GM23338 (cell line): ENCODE measurements at regions not wholly inside any gene's neighbourhood (a gene's known extent, or its start where the extent isn't known, plus 50 kb on each side); places are given as distances from the start of the nearest gene placed in this dataset.

Experiments
- ATAC-seq: fragments of 200-7000 bp; cut with Tn5 transposase; 3 replicates; pipeline ENCODE4 v1.9.1; 2020
- DNase-seq: peaks from one replicate; pipeline ENCODE4 v3.0.0-alpha.2; 2015; ENCODE audit warnings: low spot score
- H2AFZ ChIP-seq: fragments of 200-600 bp; sonication (generic); 2 replicates; pipeline ENCODE4 v1.8.0; 2016; ENCODE audit warnings: antibody characterized with exemption, mild to moderate bottlenecking, moderate library complexity
- H3F3A ChIP-seq: fragments of 200-600 bp; sonication (generic); replicated peaks from 2 replicates; pipeline ENCODE4 v1.8.0; 2017; ENCODE audit warnings: antibody characterized with exemption, mixed run types, low read depth
- H3K27ac ChIP-seq: fragments of 200-600 bp; sonication (generic); 2 replicates; pipeline ENCODE4 v1.6.1; 2016; ENCODE audit warnings: low read depth
- H3K27me3 ChIP-seq: fragments of 200-600 bp; sonication (generic); 2 replicates; pipeline ENCODE4 v1.8.0; 2016; ENCODE audit warnings: mild to moderate bottlenecking, mixed run types, moderate library complexity; ENCODE audit not compliant: insufficient read depth
- H3K36me3 ChIP-seq: fragments of 200-600 bp; sonication (generic); 2 replicates; pipeline ENCODE4 v1.8.0; 2016; ENCODE audit warnings: mild to moderate bottlenecking; ENCODE audit not compliant: insufficient read depth
- H3K4me1 ChIP-seq: fragments of 200-600 bp; sonication (generic); 2 replicates; pipeline ENCODE4 v1.8.0; 2016; ENCODE audit warnings: mild to moderate bottlenecking, moderate library complexity; ENCODE audit not compliant: insufficient read depth
- H3K4me2 ChIP-seq: fragments of 200-600 bp; sonication (generic); 2 replicates; pipeline ENCODE4 v1.7.1; 2017; ENCODE audit warnings: mixed run types
- H3K4me3 ChIP-seq: fragments of 200-600 bp; sonication (generic); 2 replicates; pipeline ENCODE4 v1.6.1; 2016; ENCODE audit warnings: mixed run types
- H3K79me2 ChIP-seq: fragments of 200-600 bp; sonication (generic); replicated peaks from 2 replicates; pipeline ENCODE4 v1.8.0; 2017; ENCODE audit warnings: mild to moderate bottlenecking; ENCODE audit not compliant: insufficient read depth
- H3K9me2 ChIP-seq: fragments of 200-600 bp; sonication (generic); 2 replicates; pipeline ENCODE4 v1.8.0; 2017; ENCODE audit not compliant: insufficient read depth
- H4K20me1 ChIP-seq: fragments of 200-600 bp; sonication (generic); replicated peaks from 2 replicates; pipeline ENCODE4 v1.8.0; 2017; ENCODE audit warnings: mild to moderate bottlenecking; ENCODE audit not compliant: insufficient read depth
- H3K27ac Mint-ChIP-seq: 2 replicates; pipeline ENCODE4 v1.8.0; 2020; ENCODE audit warnings: inconsistent platforms, mild to moderate bottlenecking, moderate library complexity, mixed read lengths
- H3K27me3 Mint-ChIP-seq: 3 replicates; pipeline ENCODE4 v1.8.0; 2022; ENCODE audit warnings: low read depth, mild to moderate bottlenecking, moderate library complexity, mixed read lengths, inconsistent platforms; ENCODE audit not compliant: insufficient read depth, poor library complexity
- H3K36me3 Mint-ChIP-seq: 3 replicates; pipeline ENCODE4 v1.8.0; 2021; ENCODE audit warnings: low read depth, mild to moderate bottlenecking, inconsistent platforms, moderate library complexity, mixed read lengths
- H3K4me1 Mint-ChIP-seq: 3 replicates; pipeline ENCODE4 v1.8.0; 2020; ENCODE audit warnings: mild to moderate bottlenecking, inconsistent platforms, mixed read lengths
- H3K4me3 Mint-ChIP-seq: 3 replicates; pipeline ENCODE4 v1.8.0; 2021; ENCODE audit warnings: moderate library complexity, mild to moderate bottlenecking, inconsistent platforms, mixed read lengths
- H3K9me3 Mint-ChIP-seq: 3 replicates; pipeline ENCODE4 v1.8.0; 2020; ENCODE audit warnings: moderate library complexity, mild to moderate bottlenecking, inconsistent platforms, mixed read lengths
- EZH2 ChIP-seq: fragments of 200-600 bp; sonication (generic); IDR thresholded peaks from one replicate; pipeline ENCODE4 v1.8.0; 2017; ENCODE audit warnings: antibody characterized with exemption, mild to moderate bottlenecking, low read depth; ENCODE audit not compliant: unreplicated experiment
- EZH2phosphoT487 ChIP-seq: fragments of 200-600 bp; sonication (generic); IDR thresholded peaks from one replicate; pipeline ENCODE4 v1.8.1; 2018; ENCODE audit warnings: antibody characterized with exemption; ENCODE audit not compliant: unreplicated experiment
- JUNB ChIP-seq: IDR thresholded peaks from one replicate; pipeline ENCODE4 v1.6.1; 2016; ENCODE audit warnings: antibody characterized with exemption; ENCODE audit not compliant: unreplicated experiment
- NANOG ChIP-seq: IDR thresholded peaks from 2 replicates; pipeline ENCODE4 v1.6.1; 2016; ENCODE audit warnings: antibody characterized with exemption, borderline replicate concordance
- POLR2AphosphoS5 ChIP-seq: IDR thresholded peaks from 2 replicates; pipeline ENCODE4 v1.6.1; 2016; ENCODE audit warnings: antibody characterized with exemption, low read depth
- STAT1 ChIP-seq: IDR thresholded peaks from one replicate; pipeline ENCODE4 v1.6.1; 2016; ENCODE audit warnings: antibody characterized with exemption; ENCODE audit not compliant: unreplicated experiment
- ZNF114 ChIP-seq: fragments of 250-450 bp; sonication (Bioruptor Pico); IDR thresholded peaks from 2 replicates; pipeline ENCODE4 v1.5.0; 2020; ENCODE audit warnings: mild to moderate bottlenecking, moderate library complexity
- TF ChIP-seq, protein P1 (sequence below): fragments of 250-450 bp; sonication (Bioruptor Pico); IDR thresholded peaks from 2 replicates; pipeline ENCODE4 v1.5.0; 2020; ENCODE audit warnings: mild to moderate bottlenecking, moderate library complexity
- TF ChIP-seq, protein P2 (sequence below): IDR thresholded peaks from 2 replicates; pipeline ENCODE4 v1.6.1; 2016; ENCODE audit warnings: antibody characterized with exemption

DNA sequence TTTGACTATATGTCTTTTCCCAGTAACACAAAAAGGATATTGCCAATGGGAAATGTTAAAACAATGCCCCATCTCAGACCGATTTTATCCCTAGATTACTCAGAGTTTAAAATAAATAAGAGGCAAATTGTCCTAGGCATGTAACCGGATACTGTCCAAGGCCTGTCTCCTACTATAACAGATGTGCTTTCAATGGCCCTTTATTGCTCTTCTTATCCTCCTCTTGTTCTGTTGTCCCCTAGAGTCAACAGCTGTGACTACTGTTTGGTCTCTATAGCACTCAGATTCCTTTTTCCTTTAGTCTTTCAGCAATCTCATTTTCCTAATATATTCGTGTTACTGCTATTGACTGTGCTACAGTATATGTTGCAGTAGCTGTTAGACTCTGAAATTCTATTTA is 66.8 kb upstream of the PLS3 start:
- no peak overlapping the region for H3K4me3 ChIP-seq
- no peaks in the 10 kb centered on the region for H4K20me1 ChIP-seq
- Mint-ChIP-seq H3K27me3 (no peaks in the 10 kb centered on the region), H3K27ac (no peak overlapping the region), H3K9me3 (no peaks in the 10 kb centered on the region), H3K4me3 (no peak overlapping the region), H3K36me3 (no peaks in the 10 kb centered on the region), H3K4me1 (peaks cover 3% of the 10 kb centered on the region)
- no peak for DNase-seq
- H3K4me1 ChIP-seq: no peaks in the 10 kb centered on the region
- H3K27me3 ChIP-seq: no peaks in the 10 kb centered on the region
- H3K79me2 ChIP-seq: no peaks in the 10 kb centered on the region
- H3F3A ChIP-seq: no peaks in the 10 kb centered on the region
- H3K36me3 ChIP-seq: no peaks in the 10 kb centered on the region
- no peak overlapping the region for H3K27ac ChIP-seq
- TF ChIP-seq EZH2phosphoT487: no peak
- H2AFZ ChIP-seq: no peak overlapping the region
- ATAC-seq: no peak
- H3K4me2 ChIP-seq: no peak overlapping the region
- H3K9me2 ChIP-seq: no peaks in the 10 kb centered on the region

DNA sequence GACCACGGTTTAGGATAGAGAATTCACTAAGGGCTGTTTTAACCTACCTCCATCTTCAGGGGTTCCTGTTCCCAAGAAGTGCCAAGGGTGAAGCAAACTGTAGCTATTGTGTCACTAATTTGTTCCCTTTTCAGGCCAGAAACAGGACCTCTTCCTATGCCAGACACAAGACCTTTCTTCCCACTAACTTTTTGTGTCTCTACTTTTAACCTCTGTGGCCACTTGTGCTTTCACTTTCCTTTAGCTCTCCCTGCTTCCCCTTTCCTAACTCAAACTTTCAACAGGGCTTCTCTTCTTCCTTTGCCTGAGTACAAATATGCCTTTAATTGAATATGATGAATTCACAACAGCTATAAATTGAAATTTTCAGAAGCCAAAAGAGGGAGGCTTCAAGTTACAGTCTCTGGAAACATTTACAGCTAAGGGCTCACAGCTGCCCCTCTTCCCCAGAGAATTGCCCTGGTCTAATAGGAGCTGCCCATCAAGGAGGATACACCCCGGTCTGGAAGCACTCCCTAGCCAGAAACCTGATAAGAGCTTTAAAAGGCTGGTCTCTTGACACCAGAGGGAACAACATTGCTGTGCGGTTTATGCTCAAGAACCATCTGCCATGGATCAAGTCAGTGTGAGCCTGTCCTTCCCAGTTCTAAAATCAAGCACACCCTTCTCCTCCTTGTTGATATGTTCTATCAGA is 61.7 kb upstream of the PLS3 start:
- no peak for TF ChIP-seq JUNB
- Histone ChIP-seq H3K79me2 (no peaks in the 10 kb centered on the region), H3F3A (no peaks in the 10 kb centered on the region), H3K4me3 (no peak overlapping the region), H3K4me2 (no peak overlapping the region), H3K9me2 (no peaks in the 10 kb centered on the region), H3K27ac (no peak overlapping the region), H4K20me1 (no peaks in the 10 kb centered on the region), H3K4me1 (no peaks in the 10 kb centered on the region), H2AFZ (no peak overlapping the region), H3K36me3 (no peaks in the 10 kb centered on the region), H3K27me3 (no peaks in the 10 kb centered on the region)
- ATAC-seq (no peak), DNase-seq (no peak)
- Mint-ChIP-seq H3K27ac (no peak overlapping the region), H3K9me3 (no peaks in the 10 kb centered on the region), H3K36me3 (no peaks in the 10 kb centered on the region), H3K27me3 (no peaks in the 10 kb centered on the region), H3K4me1 (peaks cover 2% of the 10 kb centered on the region; the same call in 2 of the 3 replicates), H3K4me3 (no peak overlapping the region)

DNA sequence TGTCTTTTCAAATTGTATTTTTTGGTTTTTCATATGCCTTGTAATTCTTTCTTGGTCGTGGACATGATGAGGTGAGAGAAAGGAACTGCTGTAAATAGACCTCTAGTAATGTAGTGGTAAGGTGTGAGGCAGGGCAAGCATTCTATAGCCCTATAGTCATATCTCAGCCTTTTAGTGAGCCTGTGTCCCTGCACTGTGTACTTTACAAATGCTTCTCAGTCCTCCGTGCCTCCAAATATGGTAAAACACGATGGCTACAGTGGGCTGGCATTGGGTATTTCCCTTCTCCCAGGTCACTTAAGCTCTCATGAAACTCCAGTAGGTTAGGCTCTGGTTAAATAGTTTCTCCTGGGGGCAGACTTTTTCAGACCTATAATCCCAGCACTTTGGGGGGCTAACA is 57.9 kb upstream of the PLS3 start:
- ATAC-seq (no peak), DNase-seq (no peak)
- Histone ChIP-seq H3K79me2 (no peaks in the 10 kb centered on the region), H3K4me1 (no peaks in the 10 kb centered on the region), H3K9me2 (no peaks in the 10 kb centered on the region), H3K36me3 (no peaks in the 10 kb centered on the region), H3K27me3 (no peaks in the 10 kb centered on the region), H3K4me2 (no peak overlapping the region), H4K20me1 (no peaks in the 10 kb centered on the region), H2AFZ (no peak overlapping the region), H3F3A (no peaks in the 10 kb centered on the region), H3K4me3 (no peak overlapping the region), H3K27ac (no peak overlapping the region)
- peaks cover 3% of the 10 kb centered on the region; the same call in 1 of the 3 replicates for H3K36me3 Mint-ChIP-seq
- no peak overlapping the region for H3K4me3 Mint-ChIP-seq
- H3K27me3 Mint-ChIP-seq: peaks cover 2% of the 10 kb centered on the region
- no peak overlapping the region for H3K27ac Mint-ChIP-seq
- peaks cover 5% of the 10 kb centered on the region; the same call in 2 of the 3 replicates for H3K4me1 Mint-ChIP-seq
- no peaks in the 10 kb centered on the region; the same call in 2 of the 3 replicates for H3K9me3 Mint-ChIP-seq
- TF ChIP-seq EZH2phosphoT487 (no peak), JUNB (no peak), NANOG (no peak), POLR2AphosphoS5 (no peak), STAT1 (no peak), ZNF114 (no peak), EZH2 (no peak)
- TF ChIP-seq, protein P1, sequence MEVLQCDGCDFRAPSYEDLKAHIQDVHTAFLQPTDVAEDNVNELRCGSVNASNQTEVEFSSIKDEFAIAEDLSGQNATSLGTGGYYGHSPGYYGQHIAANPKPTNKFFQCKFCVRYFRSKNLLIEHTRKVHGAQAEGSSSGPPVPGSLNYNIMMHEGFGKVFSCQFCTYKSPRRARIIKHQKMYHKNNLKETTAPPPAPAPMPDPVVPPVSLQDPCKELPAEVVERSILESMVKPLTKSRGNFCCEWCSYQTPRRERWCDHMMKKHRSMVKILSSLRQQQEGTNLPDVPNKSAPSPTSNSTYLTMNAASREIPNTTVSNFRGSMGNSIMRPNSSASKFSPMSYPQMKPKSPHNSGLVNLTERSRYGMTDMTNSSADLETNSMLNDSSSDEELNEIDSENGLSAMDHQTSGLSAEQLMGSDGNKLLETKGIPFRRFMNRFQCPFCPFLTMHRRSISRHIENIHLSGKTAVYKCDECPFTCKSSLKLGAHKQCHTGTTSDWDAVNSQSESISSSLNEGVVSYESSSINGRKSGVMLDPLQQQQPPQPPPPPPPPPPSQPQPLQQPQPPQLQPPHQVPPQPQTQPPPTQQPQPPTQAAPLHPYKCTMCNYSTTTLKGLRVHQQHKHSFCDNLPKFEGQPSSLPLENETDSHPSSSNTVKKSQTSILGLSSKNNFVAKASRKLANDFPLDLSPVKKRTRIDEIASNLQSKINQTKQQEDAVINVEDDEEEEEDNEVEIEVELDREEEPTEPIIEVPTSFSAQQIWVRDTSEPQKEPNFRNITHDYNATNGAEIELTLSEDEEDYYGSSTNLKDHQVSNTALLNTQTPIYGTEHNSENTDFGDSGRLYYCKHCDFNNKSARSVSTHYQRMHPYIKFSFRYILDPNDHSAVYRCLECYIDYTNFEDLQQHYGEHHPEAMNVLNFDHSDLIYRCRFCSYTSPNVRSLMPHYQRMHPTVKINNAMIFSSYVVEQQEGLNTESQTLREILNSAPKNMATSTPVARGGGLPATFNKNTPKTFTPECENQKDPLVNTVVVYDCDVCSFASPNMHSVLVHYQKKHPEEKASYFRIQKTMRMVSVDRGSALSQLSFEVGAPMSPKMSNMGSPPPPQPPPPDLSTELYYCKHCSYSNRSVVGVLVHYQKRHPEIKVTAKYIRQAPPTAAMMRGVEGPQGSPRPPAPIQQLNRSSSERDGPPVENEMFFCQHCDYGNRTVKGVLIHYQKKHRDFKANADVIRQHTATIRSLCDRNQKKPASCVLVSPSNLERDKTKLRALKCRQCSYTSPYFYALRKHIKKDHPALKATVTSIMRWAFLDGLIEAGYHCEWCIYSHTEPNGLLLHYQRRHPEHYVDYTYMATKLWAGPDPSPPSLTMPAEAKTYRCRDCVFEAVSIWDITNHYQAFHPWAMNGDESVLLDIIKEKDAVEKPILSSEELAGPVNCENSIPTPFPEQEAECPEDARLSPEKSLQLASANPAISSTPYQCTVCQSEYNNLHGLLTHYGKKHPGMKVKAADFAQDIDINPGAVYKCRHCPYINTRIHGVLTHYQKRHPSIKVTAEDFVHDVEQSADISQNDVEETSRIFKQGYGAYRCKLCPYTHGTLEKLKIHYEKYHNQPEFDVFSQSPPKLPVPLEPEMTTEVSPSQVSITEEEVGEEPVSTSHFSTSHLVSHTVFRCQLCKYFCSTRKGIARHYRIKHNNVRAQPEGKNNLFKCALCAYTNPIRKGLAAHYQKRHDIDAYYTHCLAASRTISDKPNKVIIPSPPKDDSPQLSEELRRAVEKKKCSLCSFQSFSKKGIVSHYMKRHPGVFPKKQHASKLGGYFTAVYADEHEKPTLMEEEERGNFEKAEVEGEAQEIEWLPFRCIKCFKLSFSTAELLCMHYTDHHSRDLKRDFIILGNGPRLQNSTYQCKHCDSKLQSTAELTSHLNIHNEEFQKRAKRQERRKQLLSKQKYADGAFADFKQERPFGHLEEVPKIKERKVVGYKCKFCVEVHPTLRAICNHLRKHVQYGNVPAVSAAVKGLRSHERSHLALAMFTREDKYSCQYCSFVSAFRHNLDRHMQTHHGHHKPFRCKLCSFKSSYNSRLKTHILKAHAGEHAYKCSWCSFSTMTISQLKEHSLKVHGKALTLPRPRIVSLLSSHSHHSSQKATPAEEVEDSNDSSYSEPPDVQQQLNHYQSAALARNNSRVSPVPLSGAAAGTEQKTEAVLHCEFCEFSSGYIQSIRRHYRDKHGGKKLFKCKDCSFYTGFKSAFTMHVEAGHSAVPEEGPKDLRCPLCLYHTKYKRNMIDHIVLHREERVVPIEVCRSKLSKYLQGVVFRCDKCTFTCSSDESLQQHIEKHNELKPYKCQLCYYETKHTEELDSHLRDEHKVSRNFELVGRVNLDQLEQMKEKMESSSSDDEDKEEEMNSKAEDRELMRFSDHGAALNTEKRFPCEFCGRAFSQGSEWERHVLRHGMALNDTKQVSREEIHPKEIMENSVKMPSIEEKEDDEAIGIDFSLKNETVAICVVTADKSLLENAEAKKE (CRISPR knock-in tag): no peak
- TF ChIP-seq, protein P2, sequence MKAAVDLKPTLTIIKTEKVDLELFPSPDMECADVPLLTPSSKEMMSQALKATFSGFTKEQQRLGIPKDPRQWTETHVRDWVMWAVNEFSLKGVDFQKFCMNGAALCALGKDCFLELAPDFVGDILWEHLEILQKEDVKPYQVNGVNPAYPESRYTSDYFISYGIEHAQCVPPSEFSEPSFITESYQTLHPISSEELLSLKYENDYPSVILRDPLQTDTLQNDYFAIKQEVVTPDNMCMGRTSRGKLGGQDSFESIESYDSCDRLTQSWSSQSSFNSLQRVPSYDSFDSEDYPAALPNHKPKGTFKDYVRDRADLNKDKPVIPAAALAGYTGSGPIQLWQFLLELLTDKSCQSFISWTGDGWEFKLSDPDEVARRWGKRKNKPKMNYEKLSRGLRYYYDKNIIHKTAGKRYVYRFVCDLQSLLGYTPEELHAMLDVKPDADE: no peak
